ENCODE measurements at regions not wholly inside any gene's neighbourhood (a gene's known extent, or its start where the extent isn't known, plus 50 kb on each side); places are given as distances from the start of the nearest gene placed in this dataset.

DNA sequence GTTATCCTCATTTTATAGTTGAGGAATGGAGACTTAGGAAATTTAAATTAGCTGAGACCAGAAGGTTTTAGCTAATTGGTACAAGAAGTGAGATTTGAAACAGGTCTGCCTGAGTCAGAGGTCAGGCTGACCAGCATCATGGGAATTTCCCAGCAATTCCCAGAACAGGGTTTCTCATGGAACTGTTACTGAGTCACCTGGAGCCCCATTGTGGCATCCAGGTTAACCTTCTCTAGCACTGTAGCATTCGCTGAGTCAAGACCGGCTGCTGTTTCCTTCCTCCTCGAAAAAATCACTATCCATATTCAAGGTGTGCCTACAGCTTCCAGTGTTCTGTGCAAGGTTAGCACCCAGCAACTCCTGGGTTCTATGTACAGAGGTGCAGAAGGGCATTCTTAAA, 238.0 kb upstream of the MAN1A1 start:
- Histone ChIP-seq H3K4me3 (no peak overlapping the region), H3K36me3 (no peaks in the 10 kb centered on the region), H3K4me1 (no peaks in the 10 kb centered on the region), H3K9me3 (no peaks in the 10 kb centered on the region), H3K27ac (no peak overlapping the region), H3K27me3 (ENCODE audit: low read depth) (no peaks in the 10 kb centered on the region)
- ATAC-seq (no peak), DNase-seq (no peak)
- intact Hi-C loops (cut with DNase I) = no loop called here
- TF ChIP-seq, protein P1, sequence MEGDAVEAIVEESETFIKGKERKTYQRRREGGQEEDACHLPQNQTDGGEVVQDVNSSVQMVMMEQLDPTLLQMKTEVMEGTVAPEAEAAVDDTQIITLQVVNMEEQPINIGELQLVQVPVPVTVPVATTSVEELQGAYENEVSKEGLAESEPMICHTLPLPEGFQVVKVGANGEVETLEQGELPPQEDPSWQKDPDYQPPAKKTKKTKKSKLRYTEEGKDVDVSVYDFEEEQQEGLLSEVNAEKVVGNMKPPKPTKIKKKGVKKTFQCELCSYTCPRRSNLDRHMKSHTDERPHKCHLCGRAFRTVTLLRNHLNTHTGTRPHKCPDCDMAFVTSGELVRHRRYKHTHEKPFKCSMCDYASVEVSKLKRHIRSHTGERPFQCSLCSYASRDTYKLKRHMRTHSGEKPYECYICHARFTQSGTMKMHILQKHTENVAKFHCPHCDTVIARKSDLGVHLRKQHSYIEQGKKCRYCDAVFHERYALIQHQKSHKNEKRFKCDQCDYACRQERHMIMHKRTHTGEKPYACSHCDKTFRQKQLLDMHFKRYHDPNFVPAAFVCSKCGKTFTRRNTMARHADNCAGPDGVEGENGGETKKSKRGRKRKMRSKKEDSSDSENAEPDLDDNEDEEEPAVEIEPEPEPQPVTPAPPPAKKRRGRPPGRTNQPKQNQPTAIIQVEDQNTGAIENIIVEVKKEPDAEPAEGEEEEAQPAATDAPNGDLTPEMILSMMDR (IDR thresholded peaks at IDR 0.05) = no peak

DNA sequence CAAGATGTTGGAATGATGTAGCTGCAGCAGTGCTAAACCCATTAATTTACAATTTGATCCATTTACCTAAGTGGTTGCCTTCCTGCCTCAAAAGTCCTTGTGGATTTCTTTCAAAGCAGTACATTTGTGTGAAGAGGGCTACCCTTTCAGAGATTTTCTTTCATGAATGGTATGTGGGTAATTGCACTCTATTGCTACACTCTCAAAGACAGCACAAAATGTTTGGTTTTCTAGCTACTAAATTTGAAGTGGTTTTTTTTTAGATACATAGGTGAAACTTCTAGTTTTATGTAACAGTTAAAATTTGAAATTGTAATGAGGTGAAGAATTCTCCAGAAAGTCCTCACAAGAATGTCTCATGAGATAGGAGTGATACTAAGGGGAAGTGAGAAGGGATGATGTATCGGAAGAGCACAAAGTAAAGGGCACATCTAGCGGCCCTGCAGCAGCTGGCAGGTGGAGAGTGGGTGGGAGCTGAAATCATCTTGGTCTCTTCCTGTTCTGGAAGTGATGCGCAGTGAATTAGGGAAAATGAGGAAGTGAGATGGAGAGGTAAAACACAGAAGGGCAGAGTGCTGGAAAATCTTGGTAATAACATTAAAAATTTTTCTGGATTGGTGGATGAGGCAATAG, 236.8 kb upstream of the MAN1A1 start:
- TF ChIP-seq, protein P1 (IDR thresholded peaks at IDR 0.05) = no peak
- H3K27me3 ChIP-seq (ENCODE audit: low read depth) = no peaks in the 10 kb centered on the region
- no peaks in the 10 kb centered on the region for H3K4me1 ChIP-seq
- no peaks in the 10 kb centered on the region for H3K36me3 ChIP-seq
- DNase-seq = no peak
- intact Hi-C loops (cut with DNase I) = no loop called here
- no peak for ATAC-seq
- H3K27ac ChIP-seq = no peak overlapping the region
- no peak overlapping the region for H3K4me3 ChIP-seq
- H3K9me3 ChIP-seq = no peaks in the 10 kb centered on the region

DNA sequence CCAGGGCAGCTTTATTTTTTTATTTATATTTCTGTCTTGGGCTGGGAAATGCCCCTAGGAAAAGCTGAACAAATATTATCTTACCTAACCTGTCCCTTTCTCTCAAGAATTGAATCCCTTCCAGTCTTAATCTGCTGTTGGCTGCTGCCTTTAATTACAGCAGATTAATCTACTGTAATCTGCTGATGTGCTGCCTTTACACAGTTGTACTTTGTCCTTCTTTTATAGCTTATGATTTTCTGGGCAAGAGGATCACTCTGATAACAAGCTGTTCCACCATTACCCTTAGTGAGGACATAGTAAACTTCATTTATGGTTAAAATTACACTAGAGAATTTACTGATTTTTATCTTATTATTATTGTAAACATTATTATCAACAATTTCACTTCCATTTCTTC, 234.5 kb upstream of the MAN1A1 start:
- Histone ChIP-seq H3K9me3 (peaks cover 4% of the 10 kb centered on the region), H3K27ac (no peak overlapping the region), H3K4me3 (no peak overlapping the region), H3K27me3 (ENCODE audit: low read depth) (no peaks in the 10 kb centered on the region), H3K4me1 (no peaks in the 10 kb centered on the region), H3K36me3 (no peaks in the 10 kb centered on the region)
- DNase-seq = no peak
- intact Hi-C loops (cut with DNase I) = no loop called here
- no peak for ATAC-seq
- TF ChIP-seq, protein P1 (IDR thresholded peaks at IDR 0.05) = no peak

DNA sequence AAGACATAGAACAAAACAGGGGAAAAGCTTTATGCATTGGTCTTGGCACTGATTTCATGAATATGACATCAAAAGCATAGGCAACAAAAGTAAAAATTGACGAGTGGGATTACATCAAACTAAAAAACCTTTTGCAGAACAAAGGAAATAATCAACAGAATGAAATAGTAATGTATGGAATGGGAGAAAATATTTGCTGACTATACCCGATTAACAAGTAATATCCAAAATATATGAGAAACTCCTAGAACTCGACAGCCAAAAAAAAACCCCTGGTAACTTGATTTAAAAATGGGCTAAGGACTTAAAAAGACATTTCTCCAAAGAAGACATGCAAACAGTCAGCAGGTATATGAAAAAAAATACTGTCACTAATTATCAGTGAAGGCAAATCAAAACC, 231.7 kb upstream of the MAN1A1 start:
- no peak overlapping the region for H3K27ac ChIP-seq
- intact Hi-C loops (cut with DNase I) = no loop called here
- no peaks in the 10 kb centered on the region for H3K4me1 ChIP-seq
- H3K4me3 ChIP-seq = no peak overlapping the region
- H3K9me3 ChIP-seq = peaks cover 16% of the 10 kb centered on the region
- H3K36me3 ChIP-seq = no peaks in the 10 kb centered on the region
- ATAC-seq (no peak), DNase-seq (no peak)
- TF ChIP-seq, protein P1 (IDR thresholded peaks at IDR 0.05) = no peak
- no peaks in the 10 kb centered on the region for H3K27me3 ChIP-seq (ENCODE audit: low read depth)

DNA sequence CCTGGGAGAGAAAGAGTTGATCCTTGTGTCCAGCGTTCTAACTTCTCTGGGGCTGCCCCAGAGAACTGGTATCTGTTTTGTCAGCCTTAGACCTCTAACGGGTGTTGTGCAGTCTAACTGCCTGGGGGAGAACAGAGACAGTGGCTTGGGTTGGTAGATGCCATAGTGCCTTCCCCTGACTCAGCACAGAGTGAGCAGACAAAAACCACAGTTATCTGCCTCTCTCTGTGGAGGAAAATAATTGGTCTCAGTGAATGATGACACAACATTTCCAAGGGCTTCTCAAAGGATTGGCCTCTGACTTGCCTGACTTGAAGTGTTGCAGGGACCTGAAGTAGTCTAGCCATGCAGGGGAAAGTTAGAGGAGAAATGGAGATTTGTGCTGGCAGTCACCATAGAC, 226.2 kb upstream of the MAN1A1 start:
- Histone ChIP-seq H3K4me3 (no peak overlapping the region), H3K27me3 (ENCODE audit: low read depth) (no peaks in the 10 kb centered on the region), H3K4me1 (no peaks in the 10 kb centered on the region), H3K36me3 (no peaks in the 10 kb centered on the region), H3K27ac (no peak overlapping the region), H3K9me3 (peaks cover 16% of the 10 kb centered on the region)
- ATAC-seq = no peak
- intact Hi-C loops (cut with DNase I) = no loop called here
- no peak for DNase-seq
- TF ChIP-seq, protein P1 (IDR thresholded peaks at IDR 0.05) = no peak

All from lower lobe of right lung (tissue), 2 donors.